ENCODE measurements at regions not wholly inside any gene's neighbourhood (a gene's known extent, or its start where the extent isn't known, plus 50 kb on each side); places are given as distances from the start of the nearest gene placed in this dataset.

GRCh38 chr1:234928642-234929041, 200.0 kb downstream of the TOMM20 start:
- ATAC-seq (ENCODE audit: low read depth) (no peak), DNase-seq (no peak)
- no peaks in the 10 kb centered on the region for H3K79me2 ChIP-seq (ENCODE audit: control insufficient read depth, insufficient read depth, low read length)
- no peaks in the 10 kb centered on the region for H3K9me3 Mint-ChIP-seq (ENCODE audit: insufficient read depth)
- peaks cover 44% of the 10 kb centered on the region for H3K4me1 Mint-ChIP-seq
- H3K4me3 ChIP-seq (ENCODE audit: control extremely low read depth in 1 of 5, extremely low read depth in 1 of 5, insufficient read depth in 1 of 5, low read depth in 2 of 5, low read length in 4 of 5) = no peak overlapping the region
- ChIA-PET CTCF (interaction anchor here (1.4 kb wide), 1 partner anchor 15 kb away, joined by 4 read pairs; no protein-coding TSS in a partner anchor), POLR2A (no interaction called here)
- H3K9me3 ChIP-seq (ENCODE audit: control extremely low read depth in 1 of 3, control insufficient read depth in 2 of 3, insufficient read depth in 1 of 3, low read length in 2 of 3) = no peaks in the 10 kb centered on the region
- H3K9ac ChIP-seq (ENCODE audit: low read length) = no peak overlapping the region
- no peaks in the 10 kb centered on the region for H4K20me1 ChIP-seq (ENCODE audit: control insufficient read depth, insufficient read depth, low read length, poor library complexity, severe bottlenecking)
- H3K36me3 ChIP-seq (replicated peaks in 1 of 2; ENCODE audit: control extremely low read depth in 1 of 2, control insufficient read depth in 1 of 2, extremely low read depth in 1 of 2, insufficient read depth in 2 of 2, low read length in 1 of 2) = no peaks in the 10 kb centered on the region
- H3K4me1 ChIP-seq (ENCODE audit: control insufficient read depth in 2 of 2, insufficient read depth in 2 of 2, low read length in 2 of 2) = peaks cover 36 to 51% of the 10 kb centered on the region in 2 donors
- H3K27me3 Mint-ChIP-seq = no peaks in the 10 kb centered on the region
- H3K27ac Mint-ChIP-seq = peak overlapping the region; percentile 37
- no peak overlapping the region for H3K4me2 ChIP-seq (replicated peaks; ENCODE audit: low read depth, low read length, poor library complexity, severe bottlenecking)
- TF ChIP-seq CTCF (IDR thresholded peaks at IDR 0.05) (no peak), EZH2 (IDR thresholded peaks at IDR 0.05; ENCODE audit: borderline replicate concordance, insufficient read depth, low read depth, low read length, poor library complexity, severe bottlenecking) (no peak)
- H3K27me3 ChIP-seq (replicated peaks in 1 of 4; ENCODE audit: control extremely low read depth in 1 of 4, control insufficient read depth in 3 of 4, insufficient read depth in 4 of 4, low read length in 3 of 4) = no peaks in the 10 kb centered on the region
- H2AFZ ChIP-seq (ENCODE audit: insufficient read depth, low read depth, low read length, poor library complexity, severe bottlenecking) = no peak overlapping the region
- 66% methylated on average over 4 of the region's 5 CpGs for WGBS (ENCODE audit: insufficient coverage)
- H3K27ac ChIP-seq (ENCODE audit: low read length in 2 of 2) = no peak overlapping the region
- intact Hi-C loops (cut with micrococcal nuclease) = loop anchor here (5.0 kb wide), 3 partner anchors 46 to 201 kb away; no protein-coding TSS in a partner anchor
- no peak overlapping the region for H3K4me3 Mint-ChIP-seq

- H3K4me2 ChIP-seq (replicated peaks; ENCODE audit: low read depth, low read length, poor library complexity, severe bottlenecking) = no peak overlapping the region
- H3K27ac ChIP-seq (ENCODE audit: low read length in 2 of 2) = no peak overlapping the region
- H3K79me2 ChIP-seq (ENCODE audit: control insufficient read depth, insufficient read depth, low read length) = no peaks in the 10 kb centered on the region
- TF ChIP-seq EZH2 (IDR thresholded peaks at IDR 0.05; ENCODE audit: borderline replicate concordance, insufficient read depth, low read depth, low read length, poor library complexity, severe bottlenecking) (no peak), CTCF (IDR thresholded peaks at IDR 0.05) (no peak)
- H2AFZ ChIP-seq (ENCODE audit: insufficient read depth, low read depth, low read length, poor library complexity, severe bottlenecking) = no peak overlapping the region
- H4K20me1 ChIP-seq (ENCODE audit: control insufficient read depth, insufficient read depth, low read length, poor library complexity, severe bottlenecking) = no peaks in the 10 kb centered on the region
- no peaks in the 10 kb centered on the region for H3K9me3 Mint-ChIP-seq (ENCODE audit: insufficient read depth)
- WGBS (ENCODE audit: insufficient coverage) = 98% methylated on average over 6 of the region's 10 CpGs
- no peak for DNase-seq
- POLR2A ChIA-PET = no interaction called here
- peak overlapping the region; percentile 66 for H3K27ac Mint-ChIP-seq
- peaks cover 31 to 46% of the 10 kb centered on the region in 2 donors for H3K4me1 ChIP-seq (ENCODE audit: control insufficient read depth in 2 of 2, insufficient read depth in 2 of 2, low read length in 2 of 2)
- peaks cover 39% of the 10 kb centered on the region for H3K4me1 Mint-ChIP-seq
- H3K9me3 ChIP-seq (ENCODE audit: control extremely low read depth in 1 of 3, control insufficient read depth in 2 of 3, insufficient read depth in 1 of 3, low read length in 2 of 3) = no peaks in the 10 kb centered on the region
- CTCF ChIA-PET = interaction anchor here (1.4 kb wide), 1 partner anchor 16 kb away, joined by 4 read pairs; no protein-coding TSS in a partner anchor
- intact Hi-C loops (cut with micrococcal nuclease) = loop anchor here (5.0 kb wide), 3 partner anchors 46 to 201 kb away; no protein-coding TSS in a partner anchor
- H3K4me3 ChIP-seq (ENCODE audit: control extremely low read depth in 1 of 5, extremely low read depth in 1 of 5, insufficient read depth in 1 of 5, low read depth in 2 of 5, low read length in 4 of 5) = no peak overlapping the region
- no peak overlapping the region for H3K9ac ChIP-seq (ENCODE audit: low read length)
- H3K4me3 Mint-ChIP-seq = peak overlapping the region; percentile 81
- H3K27me3 ChIP-seq (replicated peaks in 1 of 4; ENCODE audit: control extremely low read depth in 1 of 4, control insufficient read depth in 3 of 4, insufficient read depth in 4 of 4, low read length in 3 of 4) = no peaks in the 10 kb centered on the region
- no peaks in the 10 kb centered on the region for H3K36me3 ChIP-seq (replicated peaks in 1 of 2; ENCODE audit: control extremely low read depth in 1 of 2, control insufficient read depth in 1 of 2, extremely low read depth in 1 of 2, insufficient read depth in 2 of 2, low read length in 1 of 2)
- no peaks in the 10 kb centered on the region for H3K27me3 Mint-ChIP-seq
- ATAC-seq (ENCODE audit: low read depth) = no peak
Observed at GRCh38 chr1:234927971-234928640, 200.5 kb downstream of the TOMM20 start.
